Fibroblast of skin of right biceps (primary cell): ENCODE measurements at regions not wholly inside any gene's neighbourhood (a gene's known extent, or its start where the extent isn't known, plus 50 kb on each side); places are given as distances from the start of the nearest gene placed in this dataset.
"Not testable (repeated sequence)": the region's sequence is repeated elsewhere in the genome, so short reads cannot be mapped to it uniquely, and the experiment has no call there.

Experiments
- DNase-seq: peaks from one replicate; pipeline ENCODE4 v3.0.0-alpha.2; 2013

- DNase-seq = peak; percentile 10
Observed at GRCh38 chr15:81813215-81813614, 232.6 kb downstream of the MEX3B start.

DNA sequence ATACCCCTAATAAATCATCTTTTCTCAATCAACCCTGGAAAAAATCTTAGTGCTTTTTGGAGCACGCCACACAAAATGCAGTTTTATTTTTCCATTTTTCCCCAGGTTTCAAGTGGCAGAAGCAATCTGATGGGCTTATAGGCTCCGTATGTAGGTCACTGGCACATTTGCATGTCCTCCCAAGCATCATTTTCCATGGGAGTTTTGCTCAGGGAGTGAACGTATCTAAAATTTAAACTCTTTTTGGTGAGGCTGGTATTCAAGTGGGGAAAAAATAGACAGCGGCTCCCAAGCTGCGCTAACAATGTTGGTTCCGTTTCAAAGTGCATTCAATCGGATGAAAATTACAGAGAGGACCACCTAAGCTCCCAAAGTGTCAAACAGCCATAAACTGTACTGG lies 233.4 kb downstream of the MEX3B start:
- DNase-seq = no peak

- no peak for DNase-seq
Observed at GRCh38 chr15:81811736-81812135, 234.1 kb downstream of the MEX3B start.

GRCh38 chr15:81809543-81809942 lies 236.3 kb downstream of the MEX3B start:
- DNase-seq = peak; percentile 40

DNA sequence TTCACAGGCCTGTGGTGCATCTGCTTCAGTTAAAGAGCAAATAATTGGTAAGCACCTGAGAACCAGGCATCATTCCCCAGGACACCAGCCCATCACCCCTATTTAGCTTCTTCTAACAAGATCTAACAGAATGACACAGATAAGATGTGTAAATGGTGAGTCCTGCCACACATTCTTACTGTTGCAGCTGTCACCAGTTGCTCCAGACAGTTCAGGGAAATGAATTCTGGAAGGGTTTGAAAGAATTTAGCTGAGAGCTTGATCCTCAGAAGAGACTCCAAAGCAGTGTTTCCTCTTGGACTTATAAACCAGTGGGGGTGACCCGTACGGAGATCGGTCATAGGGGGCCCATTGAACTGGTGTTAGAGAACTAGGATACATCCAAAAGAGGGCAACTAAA lies 238.0 kb downstream of the MEX3B start:
- no peak for DNase-seq

DNA sequence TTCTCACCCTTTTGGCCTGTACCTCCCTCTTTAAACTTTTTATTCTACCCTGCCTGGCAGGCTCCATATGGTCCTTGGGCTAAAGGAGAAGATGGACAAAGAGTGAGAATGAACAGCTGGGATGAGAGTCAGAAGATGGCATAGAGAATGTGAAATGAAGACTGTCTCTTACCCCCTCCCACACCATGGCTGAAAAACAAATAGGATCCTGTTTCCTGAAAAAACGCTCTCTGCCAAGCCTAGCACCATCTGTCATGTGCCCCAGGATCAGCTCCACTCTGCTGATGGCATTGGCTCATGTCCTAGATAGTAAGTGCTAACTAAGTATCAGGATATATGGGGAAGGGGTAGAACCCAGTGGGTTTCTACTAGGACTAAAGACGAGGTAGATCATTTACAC lies 238.6 kb downstream of the MEX3B start:
- no peak for DNase-seq

DNA sequence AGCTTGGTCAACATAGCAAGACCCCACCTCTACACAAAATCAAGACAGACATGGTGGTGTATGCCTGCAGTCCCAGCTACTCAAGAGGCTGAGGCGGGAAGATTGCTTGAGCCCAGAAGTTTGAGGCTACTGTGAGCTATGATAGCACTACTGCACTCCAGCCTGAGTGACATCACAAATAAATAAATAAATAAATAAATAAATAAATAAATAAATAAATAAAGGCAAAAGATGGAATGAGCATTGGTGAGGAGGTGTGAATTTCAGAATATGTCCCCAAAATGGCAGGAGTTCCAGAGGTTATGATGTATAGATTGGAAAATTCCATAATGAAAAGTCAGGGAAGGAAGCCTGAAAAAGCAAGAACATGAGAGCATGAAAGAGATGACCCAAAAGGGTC lies 249.9 kb downstream of the MEX3B start:
- DNase-seq = no peak

- no peak for DNase-seq
Observed at GRCh38 chr15:81792646-81793045, 253.2 kb downstream of the MEX3B start.

- not testable (repeated sequence) for DNase-seq
Observed at GRCh38 chr15:81791322-81791721, 254.5 kb downstream of the MEX3B start.

DNA sequence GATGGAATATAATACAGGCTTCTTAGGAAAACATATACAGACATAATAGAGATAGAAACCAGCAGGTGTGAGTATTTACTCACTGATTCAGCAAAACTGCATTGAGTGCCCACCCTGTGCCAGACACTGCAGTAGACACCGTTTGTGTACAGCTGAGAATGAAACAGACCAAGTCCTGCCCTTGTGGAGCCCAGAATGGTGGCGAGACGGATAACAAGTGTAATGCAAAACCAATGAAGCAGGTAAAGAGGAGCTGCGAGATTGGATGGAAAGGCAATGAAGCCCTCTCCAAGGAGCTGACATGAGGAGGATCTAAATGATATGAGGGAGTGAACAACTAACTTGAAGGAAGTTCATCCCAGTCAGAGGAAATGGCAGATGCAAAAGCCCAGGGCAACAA lies 256.4 kb downstream of the MEX3B start:
- no peak for DNase-seq

- DNase-seq = no peak
Observed at GRCh38 chr15:81786776-81787175, 259.0 kb downstream of the MEX3B start.

- no peak for DNase-seq
Observed at GRCh38 chr15:81785679-81786078, 260.1 kb downstream of the MEX3B start.

GRCh38 chr15:81785181-81785580 lies 260.6 kb downstream of the MEX3B start:
- DNase-seq = no peak

DNA sequence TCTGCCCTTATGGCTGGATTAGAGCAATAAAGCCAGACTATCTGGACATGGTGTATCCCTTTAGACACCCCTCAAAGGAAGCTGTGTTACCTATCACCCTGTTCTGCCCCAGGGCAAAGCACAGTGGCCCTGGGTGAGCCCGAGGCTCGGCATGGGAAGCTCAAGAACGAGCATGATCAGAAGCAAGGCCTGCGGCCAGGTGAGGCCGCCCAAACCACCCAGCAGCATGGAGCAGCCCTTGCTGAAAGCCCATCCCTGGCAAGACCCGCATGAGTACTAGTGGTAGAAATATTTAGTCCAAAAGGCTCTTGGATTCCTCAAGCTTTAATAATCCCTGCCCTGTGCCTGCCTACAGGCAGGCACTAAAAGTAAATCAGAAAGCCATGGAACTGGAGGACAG lies 261.1 kb downstream of the MEX3B start:
- DNase-seq = no peak

DNA sequence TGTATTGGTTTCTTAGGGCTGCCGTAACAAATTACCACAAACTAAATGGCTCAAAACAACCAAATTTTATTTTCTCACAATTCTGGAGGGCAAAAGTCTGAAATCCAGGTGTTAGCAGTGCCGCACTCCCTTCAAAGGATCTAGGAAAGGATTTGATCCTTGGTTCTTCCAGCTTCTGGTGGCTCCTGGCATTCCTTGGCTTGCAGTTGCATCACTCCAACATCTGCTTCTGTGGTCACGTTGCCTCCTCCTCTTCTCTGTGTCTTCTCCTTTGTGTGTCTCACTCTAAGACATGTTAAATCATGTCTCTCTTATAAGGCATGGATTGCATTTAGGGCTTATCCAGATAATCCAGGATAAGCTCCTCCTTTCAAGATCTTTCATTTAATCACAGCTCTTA lies 262.2 kb downstream of the MEX3B start:
- no peak for DNase-seq

DNA sequence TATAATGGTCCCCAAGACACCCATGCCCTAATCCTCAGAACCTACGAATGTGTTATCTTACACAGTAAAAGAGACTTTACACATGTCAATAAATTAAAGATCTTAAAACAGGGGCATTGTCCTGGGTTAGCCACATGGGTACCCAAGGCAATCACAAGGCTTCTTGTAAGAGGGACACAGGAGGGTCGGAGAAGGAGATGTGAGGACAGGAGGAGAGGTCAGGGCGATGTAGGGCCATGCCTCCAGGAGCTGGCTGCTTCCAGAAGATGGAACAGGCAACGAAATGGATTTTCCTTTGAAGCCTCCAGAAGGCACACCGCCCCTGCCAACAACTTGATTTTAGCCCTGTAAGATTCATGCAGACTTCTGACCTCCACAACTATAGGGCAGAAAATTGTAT lies 262.7 kb downstream of the MEX3B start:
- no peak for DNase-seq

- DNase-seq = no peak
Observed at GRCh38 chr15:81781395-81781794, 264.4 kb downstream of the MEX3B start.

GRCh38 chr15:81780966-81781365 lies 264.9 kb downstream of the MEX3B start:
- no peak for DNase-seq

GRCh38 chr15:81779181-81779580 lies 266.6 kb downstream of the MEX3B start:
- DNase-seq = no peak

- DNase-seq = no peak
Observed at GRCh38 chr15:81777546-81777945, 268.3 kb downstream of the MEX3B start.

GRCh38 chr15:81776976-81777375 lies 268.8 kb downstream of the MEX3B start:
- DNase-seq = no peak

DNA sequence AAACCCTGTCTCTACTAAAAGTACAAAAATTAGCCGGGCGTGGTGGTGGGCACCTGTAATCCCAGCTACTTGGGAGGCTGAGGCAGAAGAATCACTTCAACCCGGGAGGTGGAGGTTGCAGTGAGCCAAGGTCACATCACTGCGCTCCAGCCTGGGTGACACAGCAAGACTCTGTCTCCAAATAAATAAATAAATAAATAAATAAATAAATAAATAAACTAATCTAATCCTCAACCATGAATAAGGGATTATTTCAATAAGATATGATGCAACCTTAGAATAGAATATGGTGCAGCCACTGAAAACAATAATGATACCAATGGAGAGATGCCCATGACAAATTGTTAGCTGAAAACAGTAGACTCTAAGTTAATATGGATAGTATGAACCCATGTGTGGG lies 270.0 kb downstream of the MEX3B start:
- not testable (repeated sequence) for DNase-seq

GRCh38 chr15:81774309-81774708 lies 271.5 kb downstream of the MEX3B start:
- no peak for DNase-seq

- no peak for DNase-seq
Observed at GRCh38 chr15:81768773-81769172, 277.0 kb downstream of the MEX3B start.

- no peak for DNase-seq
Observed at GRCh38 chr15:81766829-81767475, 278.9 kb downstream of the MEX3B start.

DNA sequence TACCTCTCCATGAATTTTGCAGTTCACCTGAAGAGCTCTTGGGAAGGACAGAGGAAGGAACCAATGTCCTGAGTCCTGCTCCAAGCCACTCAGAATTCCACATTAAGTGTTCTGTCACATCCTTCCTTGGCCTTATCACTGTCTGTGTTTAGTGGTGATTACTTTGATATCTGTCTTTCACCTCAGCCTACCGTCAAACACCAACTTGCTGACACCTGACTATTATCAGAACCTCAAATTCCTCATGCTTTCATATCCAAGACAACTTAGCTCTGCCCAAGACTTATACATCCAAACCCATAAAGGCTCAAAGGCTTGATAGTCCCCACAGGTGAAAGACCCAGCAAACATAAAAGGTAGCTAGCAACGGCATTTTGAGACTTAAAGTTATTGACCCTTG lies 280.0 kb downstream of the MEX3B start:
- no peak for DNase-seq
